Ovary (tissue), 7 donors: ENCODE measurements at regions not wholly inside any gene's neighbourhood (a gene's known extent, or its start where the extent isn't known, plus 50 kb on each side); places are given as distances from the start of the nearest gene placed in this dataset.

Experiments used
- DNase-seq, 5 donors: peaks; one replicate each; pipeline ENCODE4 v3.0.0-alpha.2; 2019 to 2020
- H3K27ac ChIP-seq, 2 donors: fragments of 200-600 bp; one replicate each; pipeline versions ENCODE4 v1.5.1 to v1.8.0; 2019 to 2022
- H3K27me3 ChIP-seq: fragments of 200-600 bp; one replicate; pipeline ENCODE4 v1.8.0; 2022
- H3K36me3 ChIP-seq: fragments of 200-600 bp; sonication (generic); one replicate; pipeline ENCODE4 v1.5.1; 2019
- H3K4me1 ChIP-seq: one replicate; pipeline ENCODE4 v1.8.1; 2013; ENCODE audit warnings: mild to moderate bottlenecking, moderate library complexity; ENCODE audit not compliant: insufficient read depth
- H3K4me3 ChIP-seq: fragments of 200-600 bp; sonication (generic); one replicate; pipeline ENCODE4 v1.5.1; 2017
- H3K9me3 ChIP-seq, 2 donors: fragments of 200-600 bp in 1 of 2; sonication (generic) in 1 of 2; one replicate each; pipeline versions ENCODE4 v1.5.1 to v1.8.1; 2013 to 2019; ENCODE audit warnings: mild to moderate bottlenecking in 1 of 2, moderate library complexity in 1 of 2
- CTCF ChIP-seq, 3 donors: fragments of 450-650 bp in 2 of 3; fragments of 200-600 bp in 1 of 3; IDR thresholded peaks; one replicate each; pipeline versions ENCODE4 v1.5.1 to v1.8.0; 2016 to 2022; ENCODE audit warnings: antibody characterized with exemption in 3 of 3, mild to moderate bottlenecking in 1 of 3
- EP300 ChIP-seq: sonication (generic); formaldehyde crosslinking; IDR thresholded peaks from one replicate; pipeline ENCODE4 v1.6.1; 2017; ENCODE audit warnings: antibody characterized with exemption
- POLR2A ChIP-seq: fragments of 450-650 bp; IDR thresholded peaks from one replicate; pipeline ENCODE4 v1.6.1; 2017; ENCODE audit warnings: antibody characterized with exemption, mild to moderate bottlenecking, moderate library complexity
- WGBS, 3 donors: extraction: QIAGEN DNeasy Blood & Tissue Kit in 1 of 3; methylation state at CpG; one replicate each; pipeline versions ENCODE4 v1.1.5 to v1.1.7; 2013 to 2017; 5-methylcytosine and 5-hydroxymethylcytosine counted together
- intact Hi-C, 4 donors: fragments of 100-400 bp; cut with DNase I; formaldehyde crosslinking; loops; one replicate each; pipeline versions ENCODE4 v1.11.0 to v1.15.1; 2022 to 2023
- donor health status: DM: no; HTN: no; CAD: no; lungs with moderate emphysema.
- donor health status: DM: no; HTN: no; CAD: no.
- donor health status: Bipolar disorder and iron deficiency.
- donor health status: DM: no; HTN: no; CAD: no.
- donor health status: DM: yes; HTN: yes; CAD: no.

- intact Hi-C loops = no loop called here
- Histone ChIP-seq H3K9me3 (no peaks in the 10 kb centered on the region), H3K36me3 (no peaks in the 10 kb centered on the region), H3K4me3 (no peak overlapping the region), H3K27me3 (no peaks in the 10 kb centered on the region), H3K27ac (no peak overlapping the region), H3K4me1 (no peaks in the 10 kb centered on the region)
- no peak for TF ChIP-seq CTCF (IDR thresholded peaks at IDR 0.05)
- no peak for TF ChIP-seq POLR2A
- TF ChIP-seq EP300 = no peak
- no peak for DNase-seq
- 92 to 96% (median 95%) methylated on average over 2 of the region's 2 CpGs for WGBS, 3 donors
These were observed 586.2 kb upstream of the NECTIN3 start for GRCh38 chr3:110485389-110485788.

- Histone ChIP-seq H3K27me3 (no peaks in the 10 kb centered on the region), H3K4me3 (no peak overlapping the region), H3K4me1 (no peaks in the 10 kb centered on the region), H3K36me3 (no peaks in the 10 kb centered on the region), H3K9me3 (no peaks in the 10 kb centered on the region), H3K27ac (no peak overlapping the region)
- no peak for DNase-seq
- intact Hi-C loops = no loop called here
- TF ChIP-seq EP300 = no peak
- WGBS, 3 donors = 70 to 84% (median 75%) methylated on average over 1 of the region's 1 CpG
These were observed 583.8 kb upstream of the NECTIN3 start for GRCh38 chr3:110487840-110488239.

- no peak overlapping the region for H3K27ac ChIP-seq
- TF ChIP-seq EP300 = no peak
- no peak for TF ChIP-seq POLR2A
- TF ChIP-seq CTCF (IDR thresholded peaks at IDR 0.05) = no peak
- H3K4me3 ChIP-seq = no peak overlapping the region
- no peaks in the 10 kb centered on the region for H3K27me3 ChIP-seq
- no peak for DNase-seq
- WGBS, 3 donors = 92 to 94% (median 94%) methylated on average over 4 of the region's 4 CpGs
- intact Hi-C loops = no loop called here
- H3K9me3 ChIP-seq = no peaks in the 10 kb centered on the region
- no peaks in the 10 kb centered on the region for H3K36me3 ChIP-seq
- no peaks in the 10 kb centered on the region for H3K4me1 ChIP-seq
These were observed 580.2 kb upstream of the NECTIN3 start for GRCh38 chr3:110491413-110491812.

GRCh38 chr3:110492876-110493275, 578.7 kb upstream of the NECTIN3 start:
- no peak for DNase-seq
- WGBS, 3 donors = 40 to 44% (median 42%) methylated on average over 2 of the region's 2 CpGs
- no peaks in the 10 kb centered on the region for H3K9me3 ChIP-seq
- intact Hi-C loops = no loop called here
- TF ChIP-seq CTCF (IDR thresholded peaks at IDR 0.05) (no peak), EP300 (no peak), POLR2A (no peak)
- no peaks in the 10 kb centered on the region for H3K36me3 ChIP-seq
- H3K4me1 ChIP-seq = no peaks in the 10 kb centered on the region
- no peak overlapping the region for H3K4me3 ChIP-seq
- H3K27me3 ChIP-seq = no peaks in the 10 kb centered on the region
- no peak overlapping the region for H3K27ac ChIP-seq

- TF ChIP-seq CTCF (IDR thresholded peaks at IDR 0.05) (no peak), EP300 (no peak), POLR2A (no peak)
- no peaks in the 10 kb centered on the region for H3K9me3 ChIP-seq
- H3K27me3 ChIP-seq = no peaks in the 10 kb centered on the region
- intact Hi-C loops = no loop called here
- no peak for DNase-seq
- no peak overlapping the region for H3K4me3 ChIP-seq
- H3K36me3 ChIP-seq = no peaks in the 10 kb centered on the region
- no peak overlapping the region for H3K27ac ChIP-seq
- no peaks in the 10 kb centered on the region for H3K4me1 ChIP-seq
These were observed 578.1 kb upstream of the NECTIN3 start for GRCh38 chr3:110493438-110494092.
